Transverse colon (tissue), 4 donors: ENCODE measurements at regions not wholly inside any gene's neighbourhood (a gene's known extent, or its start where the extent isn't known, plus 50 kb on each side); places are given as distances from the start of the nearest gene placed in this dataset.

Experiments
- POLR2A ChIP-seq: fragments of 450-650 bp; IDR thresholded peaks from one replicate; pipeline ENCODE4 v1.6.1; 2016; ENCODE audit warnings: antibody characterized with exemption, mild to moderate bottlenecking, moderate library complexity
- POLR2AphosphoS5 ChIP-seq, 3 donors: sonication (generic); formaldehyde crosslinking; IDR thresholded peaks; one replicate each; pipeline ENCODE4 v1.6.1; 2016; ENCODE audit warnings: antibody characterized with exemption in 3 of 3
- TF ChIP-seq, protein P1 (sequence below), 5 experiments: fragments of 200-600 bp in 3 of 5; fragments of 450-650 bp in 2 of 5; sonication (generic) in 3 of 5; IDR thresholded peaks; 1 replicate in 2 of 5; 2 replicates in 3 of 5; pipeline ENCODE4 v1.5.1; 2016 to 2017; ENCODE audit warnings: antibody characterized with exemption in 5 of 5, inconsistent platforms in 3 of 5, mild to moderate bottlenecking in 2 of 5, moderate library complexity in 1 of 5

DNA sequence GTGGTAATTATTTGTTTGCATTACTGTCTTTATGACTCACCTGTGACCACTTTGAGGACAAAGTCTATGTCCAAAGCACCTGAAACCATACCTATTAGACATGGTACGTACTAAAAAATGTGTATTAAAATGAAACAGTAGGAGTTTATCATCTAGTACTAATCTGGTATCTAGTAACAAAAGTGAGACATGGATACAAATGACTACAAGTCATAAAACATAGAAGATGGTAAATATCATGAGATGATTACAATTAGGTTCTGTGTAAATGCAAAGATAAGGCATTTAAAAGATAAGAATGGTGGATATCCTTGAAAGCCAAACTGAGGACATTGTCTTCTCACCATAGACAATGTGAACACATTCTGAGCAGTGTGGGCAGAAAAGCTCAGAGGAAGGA, 113.5 kb upstream of the GUCY1A2 start:
- TF ChIP-seq POLR2AphosphoS5 (IDR thresholded peaks at IDR 0.05) (no peak), POLR2A (no peak)
- TF ChIP-seq, protein P1, sequence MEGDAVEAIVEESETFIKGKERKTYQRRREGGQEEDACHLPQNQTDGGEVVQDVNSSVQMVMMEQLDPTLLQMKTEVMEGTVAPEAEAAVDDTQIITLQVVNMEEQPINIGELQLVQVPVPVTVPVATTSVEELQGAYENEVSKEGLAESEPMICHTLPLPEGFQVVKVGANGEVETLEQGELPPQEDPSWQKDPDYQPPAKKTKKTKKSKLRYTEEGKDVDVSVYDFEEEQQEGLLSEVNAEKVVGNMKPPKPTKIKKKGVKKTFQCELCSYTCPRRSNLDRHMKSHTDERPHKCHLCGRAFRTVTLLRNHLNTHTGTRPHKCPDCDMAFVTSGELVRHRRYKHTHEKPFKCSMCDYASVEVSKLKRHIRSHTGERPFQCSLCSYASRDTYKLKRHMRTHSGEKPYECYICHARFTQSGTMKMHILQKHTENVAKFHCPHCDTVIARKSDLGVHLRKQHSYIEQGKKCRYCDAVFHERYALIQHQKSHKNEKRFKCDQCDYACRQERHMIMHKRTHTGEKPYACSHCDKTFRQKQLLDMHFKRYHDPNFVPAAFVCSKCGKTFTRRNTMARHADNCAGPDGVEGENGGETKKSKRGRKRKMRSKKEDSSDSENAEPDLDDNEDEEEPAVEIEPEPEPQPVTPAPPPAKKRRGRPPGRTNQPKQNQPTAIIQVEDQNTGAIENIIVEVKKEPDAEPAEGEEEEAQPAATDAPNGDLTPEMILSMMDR (IDR thresholded peaks at IDR 0.05), result no peak
